H7 (cell line): ENCODE measurements at regions not wholly inside any gene's neighbourhood (a gene's known extent, or its start where the extent isn't known, plus 50 kb on each side); places are given as distances from the start of the nearest gene placed in this dataset.
"Not testable (repeated sequence)": the region's sequence is repeated elsewhere in the genome, so short reads cannot be mapped to it uniquely, and the experiment has no call there.

Source experiments
- DNase-seq: peaks from one replicate; pipeline ENCODE4 v3.0.0; 2012
- H3K27me3 ChIP-seq: 2 replicates; pipeline ENCODE4 v1.6.0; 2011; ENCODE audit warnings: mild to moderate bottlenecking, low read length; ENCODE audit not compliant: control insufficient read depth, insufficient read depth
- H3K36me3 ChIP-seq: replicated peaks from 2 replicates; pipeline ENCODE4 v1.5.1; 2011; ENCODE audit warnings: low read length; ENCODE audit not compliant: control insufficient read depth, insufficient read depth
- H3K4me3 ChIP-seq: 2 replicates; pipeline ENCODE4 v1.5.1; 2011; ENCODE audit warnings: low read depth, mild to moderate bottlenecking, control low read depth, low read length, moderate library complexity; ENCODE audit not compliant: insufficient read depth

- H3K36me3 ChIP-seq: no peaks in the 10 kb centered on the region
- DNase-seq: no peak
- peaks cover 3% of the 10 kb centered on the region; the same call in 1 of the 2 replicates for H3K27me3 ChIP-seq
- H3K4me3 ChIP-seq: no peak overlapping the region
These were observed 189.7 kb upstream of the SDK2 start for GRCh38 chr17:73833775-73834488.

GRCh38 chr17:73834684-73835343 lies 190.6 kb upstream of the SDK2 start:
- no peak for DNase-seq
- Histone ChIP-seq H3K27me3 (peaks cover under 1% of the 10 kb centered on the region; the same call in 1 of the 2 replicates), H3K4me3 (no peak overlapping the region), H3K36me3 (no peaks in the 10 kb centered on the region)

GRCh38 chr17:73835605-73836004 lies 191.4 kb upstream of the SDK2 start:
- DNase-seq: no peak
- Histone ChIP-seq H3K27me3 (no peaks in the 10 kb centered on the region; the same call in 1 of the 2 replicates), H3K36me3 (no peaks in the 10 kb centered on the region), H3K4me3 (no peak overlapping the region)

GRCh38 chr17:73838815-73839214 lies 194.6 kb upstream of the SDK2 start:
- no peak for DNase-seq
- H3K27me3 ChIP-seq: no peaks in the 10 kb centered on the region
- no peaks in the 10 kb centered on the region for H3K36me3 ChIP-seq
- no peak overlapping the region for H3K4me3 ChIP-seq

GRCh38 chr17:73840829-73841228 lies 196.6 kb upstream of the SDK2 start:
- H3K36me3 ChIP-seq: no peaks in the 10 kb centered on the region
- no peak for DNase-seq
- H3K27me3 ChIP-seq: no peaks in the 10 kb centered on the region
- H3K4me3 ChIP-seq: no peak overlapping the region

GRCh38 chr17:73841431-73842060 lies 197.3 kb upstream of the SDK2 start:
- H3K4me3 ChIP-seq: no peak overlapping the region
- H3K27me3 ChIP-seq: no peaks in the 10 kb centered on the region
- no peaks in the 10 kb centered on the region for H3K36me3 ChIP-seq
- peak; percentile 85 for DNase-seq

- no peaks in the 10 kb centered on the region; the same call in 1 of the 2 replicates for H3K27me3 ChIP-seq
- no peak for DNase-seq
- no peaks in the 10 kb centered on the region for H3K36me3 ChIP-seq
- H3K4me3 ChIP-seq: no peak overlapping the region
These were observed 203.7 kb upstream of the SDK2 start for GRCh38 chr17:73847952-73848351.

- H3K4me3 ChIP-seq: no peak overlapping the region
- DNase-seq: no peak
- H3K36me3 ChIP-seq: no peaks in the 10 kb centered on the region
- no peaks in the 10 kb centered on the region; the same call in 1 of the 2 replicates for H3K27me3 ChIP-seq
These were observed 206.2 kb upstream of the SDK2 start for GRCh38 chr17:73850426-73850825.

- no peak overlapping the region for H3K4me3 ChIP-seq
- no peaks in the 10 kb centered on the region for H3K36me3 ChIP-seq
- no peaks in the 10 kb centered on the region; the same call in 1 of the 2 replicates for H3K27me3 ChIP-seq
- no peak for DNase-seq
These were observed 206.8 kb upstream of the SDK2 start for GRCh38 chr17:73851091-73851490.

- Histone ChIP-seq H3K36me3 (no peaks in the 10 kb centered on the region), H3K4me3 (no peak overlapping the region), H3K27me3 (no peaks in the 10 kb centered on the region; the same call in 1 of the 2 replicates)
- no peak for DNase-seq
These were observed 207.7 kb upstream of the SDK2 start for GRCh38 chr17:73851921-73852320.

GRCh38 chr17:73855720-73856333 lies 211.6 kb upstream of the SDK2 start:
- no peak for DNase-seq
- Histone ChIP-seq H3K4me3 (no peak overlapping the region), H3K27me3 (no peaks in the 10 kb centered on the region), H3K36me3 (no peaks in the 10 kb centered on the region)

GRCh38 chr17:73856556-73856955 lies 212.3 kb upstream of the SDK2 start:
- DNase-seq: no peak
- Histone ChIP-seq H3K36me3 (no peaks in the 10 kb centered on the region), H3K27me3 (no peaks in the 10 kb centered on the region), H3K4me3 (no peak overlapping the region)

- not testable (repeated sequence) for DNase-seq, H3K4me3 ChIP-seq, H3K36me3 ChIP-seq, H3K27me3 ChIP-seq
These were observed 215.3 kb upstream of the SDK2 start for GRCh38 chr17:73859439-73860008.

- no peak overlapping the region for H3K4me3 ChIP-seq
These were observed 217.3 kb upstream of the SDK2 start for GRCh38 chr17:73861543-73861942.

More at GRCh38 chr17:73861543-73861942, 217.3 kb upstream of the SDK2 start:
- DNase-seq: no peak
- Histone ChIP-seq H3K27me3 (no peaks in the 10 kb centered on the region), H3K36me3 (no peaks in the 10 kb centered on the region)
